ENCODE measurements at regions not wholly inside any gene's neighbourhood (a gene's known extent, or its start where the extent isn't known, plus 50 kb on each side); places are given as distances from the start of the nearest gene placed in this dataset.

GRCh38 chr20:60869087-60869486, 383.0 kb upstream of the CDH4 start:
- TF ChIP-seq POLR2A (IDR thresholded peaks at IDR 0.05) = no peak
- no peak for TF ChIP-seq CTCF (IDR thresholded peaks at IDR 0.05)

Measured in uterus (tissue), 2 donors.